ENCODE measurements at regions not wholly inside any gene's neighbourhood (a gene's known extent, or its start where the extent isn't known, plus 50 kb on each side); places are given as distances from the start of the nearest gene placed in this dataset.

- no peak for DNase-seq (ENCODE audit: low read depth)
Observed at GRCh38 chrX:13266641-13267345, 53.1 kb downstream of the ATXN3L start.

GRCh38 chrX:13265549-13266132, 54.2 kb downstream of the ATXN3L start:
- DNase-seq (ENCODE audit: low read depth), result no peak

GRCh38 chrX:13265111-13265510, 54.7 kb downstream of the ATXN3L start:
- DNase-seq (ENCODE audit: low read depth), result no peak

DNA sequence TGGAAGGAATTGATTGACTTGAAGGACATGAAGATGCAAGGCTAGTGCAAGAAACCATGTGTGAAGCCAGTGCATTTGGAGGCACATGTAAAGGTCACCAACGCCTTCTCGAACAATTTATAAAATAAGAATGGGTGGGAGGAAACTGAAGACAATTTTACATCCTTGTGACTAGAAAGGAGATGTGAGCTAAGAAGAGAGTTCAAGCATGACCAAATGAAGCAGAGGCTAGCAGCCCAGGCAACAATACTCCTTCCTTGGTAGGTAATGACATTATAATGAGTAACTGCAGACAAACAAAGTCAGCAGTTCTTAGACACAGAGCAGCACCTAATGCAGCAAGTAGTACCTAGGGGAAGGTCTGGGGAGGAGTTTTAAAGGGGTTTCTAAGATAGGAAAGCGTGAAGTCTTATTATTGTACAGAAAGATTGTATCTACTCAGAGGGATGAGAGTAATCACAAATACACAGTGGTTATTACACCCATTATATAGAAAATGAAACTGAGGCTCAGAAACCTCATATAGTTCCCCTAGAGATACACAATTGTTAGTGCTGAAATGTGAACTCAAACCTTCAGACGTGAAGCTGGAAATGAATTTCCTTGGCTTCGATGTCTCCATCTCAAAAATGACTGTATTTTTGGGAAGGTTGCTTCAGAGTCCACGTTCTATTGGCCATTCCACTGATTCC, 56.1 kb downstream of the ATXN3L start:
- no peak for DNase-seq (ENCODE audit: low read depth)

DNA sequence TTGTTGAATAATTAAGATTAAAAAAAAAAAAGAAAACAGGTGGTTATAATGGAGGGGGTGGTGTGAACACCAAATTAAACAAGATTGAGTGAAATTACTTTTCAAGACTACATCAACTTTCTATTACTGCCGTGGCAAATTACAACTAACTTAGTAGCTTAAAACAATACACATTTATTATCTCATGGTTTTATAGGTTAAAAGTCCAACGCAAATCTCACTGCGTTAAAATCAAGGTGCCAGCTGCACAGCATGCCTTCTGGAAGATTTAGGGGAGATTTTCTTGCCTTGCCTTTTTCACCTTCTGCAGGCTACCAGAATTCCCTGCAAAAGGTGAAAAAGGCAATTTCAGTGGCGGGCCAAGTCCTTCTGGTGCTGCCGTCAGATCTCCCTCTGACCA, 58.5 kb downstream of the ATXN3L start:
- no peak for DNase-seq (ENCODE audit: low read depth)

GRCh38 chrX:13260598-13260997, 59.3 kb downstream of the ATXN3L start:
- DNase-seq (ENCODE audit: low read depth), result no peak

GRCh38 chrX:13258725-13259124, 61.1 kb downstream of the ATXN3L start:
- no peak for DNase-seq (ENCODE audit: low read depth)

GRCh38 chrX:13258052-13258444, 61.8 kb downstream of the ATXN3L start:
- no peak for DNase-seq (ENCODE audit: low read depth)

DNA sequence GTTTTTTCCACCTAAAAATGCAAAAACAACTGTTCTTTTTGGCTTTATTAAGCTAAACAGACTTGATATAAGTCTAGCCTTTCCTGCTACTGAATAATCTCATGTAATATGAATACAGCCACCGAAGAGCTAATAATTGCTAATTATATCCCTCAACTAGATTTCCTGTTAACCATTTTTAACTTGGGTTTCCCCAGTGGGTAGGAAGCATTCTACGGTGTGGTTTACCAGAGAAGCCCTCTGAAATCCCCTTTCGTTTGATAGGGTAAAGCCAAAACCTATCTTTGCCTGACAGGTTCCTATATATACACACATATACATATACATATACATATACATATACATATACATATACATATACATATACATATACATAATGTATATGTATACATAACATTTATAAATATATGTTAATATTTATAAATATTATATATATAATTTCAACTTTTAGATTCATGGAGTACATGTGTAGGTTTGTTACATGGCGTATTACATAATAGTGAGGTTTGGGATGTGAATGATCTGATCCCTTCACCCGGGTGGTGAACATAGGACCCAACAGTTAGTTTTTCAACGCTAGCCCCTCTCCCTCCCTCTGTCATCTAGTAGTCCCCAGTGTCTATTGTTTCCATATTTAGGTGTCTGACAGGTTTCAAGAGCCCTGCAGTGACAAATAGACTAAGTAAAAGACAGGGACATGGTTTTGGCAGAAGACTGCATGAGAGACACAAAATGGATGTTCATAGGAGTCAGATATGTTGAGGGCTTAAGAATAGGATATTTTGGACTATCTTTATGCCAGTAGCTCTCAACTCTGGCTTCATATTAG, 62.4 kb downstream of the ATXN3L start:
- DNase-seq (ENCODE audit: low read depth), result peak; percentile 50

GRCh38 chrX:13256603-13257002, 63.2 kb downstream of the ATXN3L start:
- no peak for DNase-seq (ENCODE audit: low read depth)

GRCh38 chrX:13254870-13255269, 65.0 kb downstream of the ATXN3L start:
- no peak for DNase-seq (ENCODE audit: low read depth)

DNA sequence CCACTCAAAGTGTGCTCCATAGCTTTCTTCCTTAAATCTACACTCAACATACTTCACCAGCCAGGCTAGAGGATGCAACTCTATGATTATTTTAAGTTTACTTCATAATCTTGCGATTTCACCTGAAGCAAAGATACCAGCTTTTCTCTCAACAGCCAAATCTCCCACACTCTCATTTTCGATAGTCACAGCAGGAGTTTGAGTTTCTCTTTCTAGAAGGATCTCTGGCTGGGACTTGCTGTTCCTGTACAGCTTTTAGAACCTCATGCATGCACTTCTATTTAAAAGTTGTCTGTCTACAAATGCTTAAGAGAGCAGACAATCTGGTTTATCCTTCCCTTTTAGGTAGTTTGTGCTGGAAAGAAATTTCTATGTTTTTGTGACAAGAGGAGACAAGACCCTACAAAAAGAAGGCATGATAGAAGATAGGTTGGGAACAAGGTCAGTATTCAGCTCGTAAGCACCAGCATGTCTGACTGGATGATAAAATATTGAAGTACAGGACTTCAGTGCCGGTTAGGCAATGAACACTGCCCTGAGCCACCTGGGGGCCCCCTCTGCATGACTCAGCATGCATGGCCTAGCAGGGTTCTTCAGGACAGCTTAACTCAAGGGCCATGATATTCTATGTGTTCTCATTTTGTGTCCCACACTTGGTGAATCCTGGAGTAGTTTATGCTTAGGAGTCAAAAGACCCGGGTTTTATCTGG, 65.6 kb downstream of the ATXN3L start:
- peak; percentile 37 for DNase-seq (ENCODE audit: low read depth)

DNA sequence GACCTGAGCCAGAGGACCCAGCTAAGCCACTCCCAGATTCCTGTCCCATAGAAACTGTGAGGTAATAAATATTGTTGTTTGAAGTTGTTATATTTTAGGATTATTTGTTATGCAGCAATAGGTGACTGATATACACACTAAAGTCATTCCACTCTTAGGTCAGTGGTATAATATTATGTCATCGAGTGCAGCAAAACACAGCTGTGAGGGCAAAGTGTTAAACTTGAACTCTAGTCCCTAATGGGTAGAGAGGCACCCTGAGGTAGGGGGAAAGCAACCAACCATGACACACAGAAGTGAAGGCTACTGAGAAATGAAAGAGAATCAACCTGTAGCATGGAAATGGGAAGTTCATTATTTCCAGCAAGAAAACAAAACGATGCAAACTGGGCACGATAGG, 66.6 kb downstream of the ATXN3L start:
- no peak for DNase-seq (ENCODE audit: low read depth)

- peak; percentile 30 for DNase-seq (ENCODE audit: low read depth)
Observed at GRCh38 chrX:13252726-13253125, 67.1 kb downstream of the ATXN3L start.

DNA sequence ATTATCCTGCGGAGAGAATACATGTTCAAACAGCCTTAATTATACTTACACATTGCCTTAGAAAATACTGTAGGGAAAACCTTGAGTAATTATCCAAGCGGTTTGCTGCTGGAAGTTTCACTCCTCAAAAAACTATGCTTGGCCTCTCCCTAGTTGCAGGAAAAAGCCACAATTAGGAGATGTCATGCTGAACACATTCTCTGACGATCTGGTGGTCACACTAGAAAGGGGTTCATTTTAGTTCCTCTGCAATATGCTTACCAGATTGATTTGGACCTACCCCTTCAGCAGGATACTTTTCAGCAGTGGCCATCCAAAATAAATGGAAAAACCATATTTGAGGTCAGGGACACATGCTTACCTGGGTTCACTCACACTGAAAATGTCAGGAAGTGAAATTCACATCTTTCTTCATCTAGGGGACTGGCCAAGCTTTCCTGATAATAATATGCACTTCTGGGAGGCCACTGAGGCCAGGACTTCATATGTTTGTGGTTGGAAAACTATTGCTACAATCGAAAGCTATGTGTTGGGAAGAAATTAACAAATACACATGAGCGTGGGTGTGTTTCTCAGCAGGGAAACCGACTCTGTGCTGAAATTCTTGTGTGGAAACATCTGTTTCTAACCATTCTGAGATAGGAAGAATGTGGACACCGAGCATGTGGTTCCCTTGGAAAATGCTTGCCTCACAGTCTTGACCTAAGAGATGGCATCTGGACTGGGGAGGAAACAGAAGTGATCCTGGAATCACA, 68.8 kb downstream of the ATXN3L start:
- DNase-seq (ENCODE audit: low read depth), result peak; percentile 79

DNA sequence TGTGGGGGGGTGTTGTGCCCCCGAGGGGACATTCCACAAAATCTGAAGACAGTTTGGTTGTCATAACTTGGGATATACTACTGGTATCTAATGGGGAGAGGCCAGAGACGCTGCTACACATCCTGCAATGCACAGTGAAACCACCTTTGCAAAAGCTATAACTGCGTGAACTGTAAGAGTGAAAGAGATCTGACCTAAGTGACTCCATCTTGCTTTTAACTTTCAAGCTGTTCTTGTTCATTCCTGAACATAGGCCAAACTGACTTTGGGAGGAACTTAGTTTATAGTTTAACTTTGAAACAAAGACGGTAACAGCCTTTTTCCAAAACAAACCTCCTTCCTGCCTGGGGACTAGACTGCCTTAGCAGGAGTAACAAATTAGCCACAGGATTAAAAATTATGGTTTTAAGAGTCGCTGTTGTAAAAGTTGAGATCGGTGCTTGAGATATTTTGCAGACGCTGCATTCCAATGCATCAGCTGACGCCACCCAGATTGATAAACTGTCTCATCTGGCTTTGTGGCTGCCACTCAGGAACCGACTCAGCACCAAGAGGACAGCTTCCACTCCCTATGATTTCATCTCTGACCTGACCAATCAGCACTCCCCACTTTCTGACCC, 70.9 kb downstream of the ATXN3L start:
- DNase-seq (ENCODE audit: low read depth), result no peak

GRCh38 chrX:13239272-13239671, 80.6 kb downstream of the ATXN3L start:
- no peak for DNase-seq (ENCODE audit: low read depth)

GRCh38 chrX:13235930-13236329, 83.9 kb downstream of the ATXN3L start:
- DNase-seq (ENCODE audit: low read depth), result no peak

DNA sequence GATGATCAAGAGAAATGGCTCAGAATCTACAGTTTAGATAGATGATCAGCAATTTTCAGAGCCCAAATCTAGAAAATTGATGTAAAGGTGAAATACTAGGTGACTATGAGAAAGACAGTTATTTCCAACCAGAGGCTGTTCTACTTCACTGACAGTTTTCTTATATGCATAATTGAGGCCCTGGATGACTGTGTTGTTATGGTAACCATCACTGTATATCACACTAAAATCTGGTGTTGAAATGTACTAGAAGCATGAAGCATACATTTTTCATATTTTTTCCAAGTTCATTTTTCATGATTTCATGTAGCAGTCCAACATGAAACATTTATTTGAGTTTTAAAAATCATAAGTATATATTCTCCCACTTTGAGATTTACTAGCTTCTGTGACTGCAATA, 87.4 kb downstream of the ATXN3L start:
- DNase-seq (ENCODE audit: low read depth), result no peak

DNA sequence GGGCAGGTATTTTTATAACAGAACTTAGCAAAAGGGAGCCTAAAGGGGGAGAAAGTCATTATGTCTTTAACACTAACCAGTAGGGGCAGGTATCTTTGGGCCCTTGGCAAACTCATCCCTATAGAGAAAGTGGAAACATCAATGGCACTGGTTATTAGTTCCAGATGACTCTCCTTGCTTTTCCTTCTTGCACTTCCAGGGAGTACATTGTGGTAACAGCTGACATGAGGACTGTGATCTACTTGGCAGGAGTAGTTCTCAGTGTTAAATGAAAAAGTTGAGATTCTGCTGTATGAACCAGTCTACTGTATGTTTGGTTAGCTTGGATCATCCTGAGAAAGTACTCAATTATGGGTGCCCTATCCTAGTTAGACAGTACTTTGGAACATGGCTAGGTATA, 93.6 kb downstream of the ATXN3L start:
- DNase-seq (ENCODE audit: low read depth), result peak; percentile 25
